HL-60 (cell line): ENCODE measurements at regions not wholly inside any gene's neighbourhood (a gene's known extent, or its start where the extent isn't known, plus 50 kb on each side); places are given as distances from the start of the nearest gene placed in this dataset.

Experiments used
- DNase-seq, 2 experiments: peaks; one replicate each; pipeline ENCODE4 v3.0.0-alpha.2; 2010 to 2020; ENCODE audit warnings: low read depth in 1 of 2, low spot score in 1 of 2
- H3K27ac ChIP-seq: fragments of 250-450 bp; sonication (Bioruptor Pico); replicated peaks from 2 replicates; pipeline ENCODE4 v1.5.1; 2020; ENCODE audit warnings: mild to moderate bottlenecking, moderate library complexity
- H3K27me3 ChIP-seq: fragments of 250-450 bp; sonication (Bioruptor Pico); 2 replicates; pipeline ENCODE4 v1.5.1; 2021; ENCODE audit warnings: mild to moderate bottlenecking, moderate library complexity; ENCODE audit not compliant: insufficient read depth, poor library complexity, severe bottlenecking
- H3K4me3 ChIP-seq: replicated peaks from 2 replicates; pipeline ENCODE4 v1.5.1; 2011; ENCODE audit warnings: mild to moderate bottlenecking, control low read depth, low read length; ENCODE audit not compliant: insufficient read depth
- GABPA ChIP-seq: IDR thresholded peaks from 2 replicates; pipeline ENCODE4 v1.6.1; 2012; ENCODE audit warnings: low read depth
- POLR2AphosphoS5 ChIP-seq: IDR thresholded peaks from 2 replicates; pipeline ENCODE4 v1.6.1; 2012; ENCODE audit warnings: low read depth
- SPI1 ChIP-seq: IDR thresholded peaks from 2 replicates; pipeline ENCODE4 v1.6.1; 2012; ENCODE audit warnings: low read depth, mild to moderate bottlenecking, borderline replicate concordance
- TF ChIP-seq, protein P1 (sequence below): IDR thresholded peaks from one replicate; pipeline ENCODE4 v1.5.1; 2011; ENCODE audit warnings: low read length, control low read depth, inconsistent platforms; ENCODE audit not compliant: insufficient read depth
- TF ChIP-seq, protein P2 (sequence below): IDR thresholded peaks from 2 replicates; pipeline ENCODE4 v1.6.1; 2012; ENCODE audit warnings: low read depth; ENCODE audit not compliant: insufficient replicate concordance

GRCh38 chr10:2081501-2081900, 344.2 kb upstream of the ADARB2 start:
- Histone ChIP-seq H3K27ac (no peak overlapping the region), H3K4me3 (no peak overlapping the region), H3K27me3 (no peaks in the 10 kb centered on the region)
- no peak for DNase-seq
- no peak for TF ChIP-seq GABPA
- TF ChIP-seq, protein P1, sequence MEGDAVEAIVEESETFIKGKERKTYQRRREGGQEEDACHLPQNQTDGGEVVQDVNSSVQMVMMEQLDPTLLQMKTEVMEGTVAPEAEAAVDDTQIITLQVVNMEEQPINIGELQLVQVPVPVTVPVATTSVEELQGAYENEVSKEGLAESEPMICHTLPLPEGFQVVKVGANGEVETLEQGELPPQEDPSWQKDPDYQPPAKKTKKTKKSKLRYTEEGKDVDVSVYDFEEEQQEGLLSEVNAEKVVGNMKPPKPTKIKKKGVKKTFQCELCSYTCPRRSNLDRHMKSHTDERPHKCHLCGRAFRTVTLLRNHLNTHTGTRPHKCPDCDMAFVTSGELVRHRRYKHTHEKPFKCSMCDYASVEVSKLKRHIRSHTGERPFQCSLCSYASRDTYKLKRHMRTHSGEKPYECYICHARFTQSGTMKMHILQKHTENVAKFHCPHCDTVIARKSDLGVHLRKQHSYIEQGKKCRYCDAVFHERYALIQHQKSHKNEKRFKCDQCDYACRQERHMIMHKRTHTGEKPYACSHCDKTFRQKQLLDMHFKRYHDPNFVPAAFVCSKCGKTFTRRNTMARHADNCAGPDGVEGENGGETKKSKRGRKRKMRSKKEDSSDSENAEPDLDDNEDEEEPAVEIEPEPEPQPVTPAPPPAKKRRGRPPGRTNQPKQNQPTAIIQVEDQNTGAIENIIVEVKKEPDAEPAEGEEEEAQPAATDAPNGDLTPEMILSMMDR: no peak
- TF ChIP-seq SPI1: no peak
- TF ChIP-seq, protein P2, sequence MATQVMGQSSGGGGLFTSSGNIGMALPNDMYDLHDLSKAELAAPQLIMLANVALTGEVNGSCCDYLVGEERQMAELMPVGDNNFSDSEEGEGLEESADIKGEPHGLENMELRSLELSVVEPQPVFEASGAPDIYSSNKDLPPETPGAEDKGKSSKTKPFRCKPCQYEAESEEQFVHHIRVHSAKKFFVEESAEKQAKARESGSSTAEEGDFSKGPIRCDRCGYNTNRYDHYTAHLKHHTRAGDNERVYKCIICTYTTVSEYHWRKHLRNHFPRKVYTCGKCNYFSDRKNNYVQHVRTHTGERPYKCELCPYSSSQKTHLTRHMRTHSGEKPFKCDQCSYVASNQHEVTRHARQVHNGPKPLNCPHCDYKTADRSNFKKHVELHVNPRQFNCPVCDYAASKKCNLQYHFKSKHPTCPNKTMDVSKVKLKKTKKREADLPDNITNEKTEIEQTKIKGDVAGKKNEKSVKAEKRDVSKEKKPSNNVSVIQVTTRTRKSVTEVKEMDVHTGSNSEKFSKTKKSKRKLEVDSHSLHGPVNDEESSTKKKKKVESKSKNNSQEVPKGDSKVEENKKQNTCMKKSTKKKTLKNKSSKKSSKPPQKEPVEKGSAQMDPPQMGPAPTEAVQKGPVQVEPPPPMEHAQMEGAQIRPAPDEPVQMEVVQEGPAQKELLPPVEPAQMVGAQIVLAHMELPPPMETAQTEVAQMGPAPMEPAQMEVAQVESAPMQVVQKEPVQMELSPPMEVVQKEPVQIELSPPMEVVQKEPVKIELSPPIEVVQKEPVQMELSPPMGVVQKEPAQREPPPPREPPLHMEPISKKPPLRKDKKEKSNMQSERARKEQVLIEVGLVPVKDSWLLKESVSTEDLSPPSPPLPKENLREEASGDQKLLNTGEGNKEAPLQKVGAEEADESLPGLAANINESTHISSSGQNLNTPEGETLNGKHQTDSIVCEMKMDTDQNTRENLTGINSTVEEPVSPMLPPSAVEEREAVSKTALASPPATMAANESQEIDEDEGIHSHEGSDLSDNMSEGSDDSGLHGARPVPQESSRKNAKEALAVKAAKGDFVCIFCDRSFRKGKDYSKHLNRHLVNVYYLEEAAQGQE: no peak
- no peak for TF ChIP-seq POLR2AphosphoS5

GRCh38 chr10:2079603-2080078, 342.3 kb upstream of the ADARB2 start:
- no peak for DNase-seq
- H3K27me3 ChIP-seq: no peaks in the 10 kb centered on the region
- no peak overlapping the region for H3K4me3 ChIP-seq
- TF ChIP-seq, protein P1: no peak
- TF ChIP-seq, protein P2: no peak
- no peak for TF ChIP-seq GABPA
- no peak for TF ChIP-seq POLR2AphosphoS5
- TF ChIP-seq SPI1: no peak
- no peak overlapping the region for H3K27ac ChIP-seq

GRCh38 chr10:2077231-2077630, 339.9 kb upstream of the ADARB2 start:
- no peak for DNase-seq
- Histone ChIP-seq H3K27ac (no peak overlapping the region), H3K4me3 (no peak overlapping the region), H3K27me3 (no peaks in the 10 kb centered on the region)
- TF ChIP-seq, protein P2: no peak
- TF ChIP-seq GABPA: no peak
- no peak for TF ChIP-seq POLR2AphosphoS5
- TF ChIP-seq, protein P1: no peak
- TF ChIP-seq SPI1: no peak
